ENCODE measurements at regions not wholly inside any gene's neighbourhood (a gene's known extent, or its start where the extent isn't known, plus 50 kb on each side); places are given as distances from the start of the nearest gene placed in this dataset.

- H3K9me2 ChIP-seq (replicated peaks; ENCODE audit: control insufficient read depth, low read length) = no peaks in the 10 kb centered on the region
- no peaks in the 10 kb centered on the region; the same call in 1 of the 2 replicates for H3K27me3 ChIP-seq (ENCODE audit: control insufficient read depth, low read length)
- no peak overlapping the region for H3K4me2 ChIP-seq (ENCODE audit: low read length)
- H3K4me3 ChIP-seq (ENCODE audit: low read length) = no peak overlapping the region
- no peak overlapping the region for H3K27ac ChIP-seq (ENCODE audit: low read depth, low read length)
- no peaks in the 10 kb centered on the region for H3K79me2 ChIP-seq (ENCODE audit: control insufficient read depth, low read length)
- H3K9me3 ChIP-seq (ENCODE audit: control insufficient read depth, insufficient read depth, low read length) = 0 out of 2 replicates have a peak, but pooled peaks cover 3% of the 10 kb centered on the region
- H3K36me3 ChIP-seq (ENCODE audit: control insufficient read depth, low read length) = no peaks in the 10 kb centered on the region
- no peaks in the 10 kb centered on the region for H3F3A ChIP-seq (ENCODE audit: control insufficient read depth, insufficient read depth)
- H3K4me1 ChIP-seq (ENCODE audit: control insufficient read depth, low read length) = no peaks in the 10 kb centered on the region
- H4K20me1 ChIP-seq (ENCODE audit: control insufficient read depth, insufficient read depth, low read depth, low read length) = no peaks in the 10 kb centered on the region
- TF ChIP-seq CTCF (IDR thresholded peaks at IDR 0.05; ENCODE audit: low read depth, low read length, poor library complexity, severe bottlenecking) (no peak), EZH2phosphoT487 (IDR thresholded peaks at IDR 0.05; ENCODE audit: borderline replicate concordance, low read length) (no peak)
Measured at GRCh38 chr22:47366026-47366767, 603.7 kb downstream of the TBC1D22A start.

- H3K27ac ChIP-seq (ENCODE audit: low read depth, low read length) = no peak overlapping the region
- H3K9me3 ChIP-seq (ENCODE audit: control insufficient read depth, insufficient read depth, low read length) = 0 out of 2 replicates have a peak, but pooled peaks cover 5% of the 10 kb centered on the region
- TF ChIP-seq CTCF (IDR thresholded peaks at IDR 0.05; ENCODE audit: low read depth, low read length, poor library complexity, severe bottlenecking) = no peak
- TF ChIP-seq EZH2phosphoT487 (IDR thresholded peaks at IDR 0.05; ENCODE audit: borderline replicate concordance, low read length) = no peak
- no peak overlapping the region for H3K4me3 ChIP-seq (ENCODE audit: low read length)
- H3K27me3 ChIP-seq (ENCODE audit: control insufficient read depth, low read length) = peaks cover 3% of the 10 kb centered on the region
- H3K4me2 ChIP-seq (ENCODE audit: low read length) = no peak overlapping the region
- H4K20me1 ChIP-seq (ENCODE audit: control insufficient read depth, insufficient read depth, low read depth, low read length) = no peaks in the 10 kb centered on the region
- H3K4me1 ChIP-seq (ENCODE audit: control insufficient read depth, low read length) = no peaks in the 10 kb centered on the region
- no peaks in the 10 kb centered on the region for H3K79me2 ChIP-seq (ENCODE audit: control insufficient read depth, low read length)
- no peaks in the 10 kb centered on the region for H3K36me3 ChIP-seq (ENCODE audit: control insufficient read depth, low read length)
- no peaks in the 10 kb centered on the region for H3K9me2 ChIP-seq (replicated peaks; ENCODE audit: control insufficient read depth, low read length)
- no peaks in the 10 kb centered on the region for H3F3A ChIP-seq (ENCODE audit: control insufficient read depth, insufficient read depth)
Measured at GRCh38 chr22:47361247-47361646, 598.8 kb downstream of the TBC1D22A start.

- H3K27ac ChIP-seq (ENCODE audit: low read depth, low read length) = no peak overlapping the region
- no peak overlapping the region for H3K4me2 ChIP-seq (ENCODE audit: low read length)
- no peaks in the 10 kb centered on the region for H3F3A ChIP-seq (ENCODE audit: control insufficient read depth, insufficient read depth)
- no peaks in the 10 kb centered on the region for H3K79me2 ChIP-seq (ENCODE audit: control insufficient read depth, low read length)
- no peak overlapping the region for H3K4me3 ChIP-seq (ENCODE audit: low read length)
- H3K9me2 ChIP-seq (replicated peaks; ENCODE audit: control insufficient read depth, low read length) = no peaks in the 10 kb centered on the region
- H3K27me3 ChIP-seq (ENCODE audit: control insufficient read depth, low read length) = peaks cover 3% of the 10 kb centered on the region; the same call in 1 of the 2 replicates
- no peaks in the 10 kb centered on the region for H4K20me1 ChIP-seq (ENCODE audit: control insufficient read depth, insufficient read depth, low read depth, low read length)
- no peak for TF ChIP-seq CTCF (IDR thresholded peaks at IDR 0.05; ENCODE audit: low read depth, low read length, poor library complexity, severe bottlenecking)
- TF ChIP-seq EZH2phosphoT487 (IDR thresholded peaks at IDR 0.05; ENCODE audit: borderline replicate concordance, low read length) = no peak
- H3K4me1 ChIP-seq (ENCODE audit: control insufficient read depth, low read length) = no peaks in the 10 kb centered on the region
- 0 out of 2 replicates have a peak, but pooled peaks cover 5% of the 10 kb centered on the region for H3K9me3 ChIP-seq (ENCODE audit: control insufficient read depth, insufficient read depth, low read length)
- H3K36me3 ChIP-seq (ENCODE audit: control insufficient read depth, low read length) = no peaks in the 10 kb centered on the region
Measured at GRCh38 chr22:47357493-47357892, 595.0 kb downstream of the TBC1D22A start.
